Vagina (tissue), 2 donors: ENCODE measurements at regions not wholly inside any gene's neighbourhood (a gene's known extent, or its start where the extent isn't known, plus 50 kb on each side); places are given as distances from the start of the nearest gene placed in this dataset.

Experiments
- DNase-seq, 2 donors: peaks; one replicate each; pipeline ENCODE4 v3.0.0-alpha.2; 2017; ENCODE audit errors: extremely low spot score in 2 of 2
- H3K27ac ChIP-seq: fragments of 200-600 bp; sonication (generic); one replicate; pipeline ENCODE4 v1.5.1; 2019
- H3K27me3 ChIP-seq: fragments of 200-600 bp; sonication (generic); one replicate; pipeline ENCODE4 v1.5.1; 2019
- H3K36me3 ChIP-seq, 2 donors: fragments of 200-600 bp; sonication (generic); one replicate each; pipeline ENCODE4 v1.5.1; 2017 to 2019
- H3K4me1 ChIP-seq: fragments of 200-600 bp; sonication (generic); one replicate; pipeline ENCODE4 v1.5.1; 2019
- H3K4me3 ChIP-seq, 2 donors: fragments of 200-600 bp; sonication (generic); 1 replicate in 1 of 2; 2 replicates in 1 of 2; pipeline ENCODE4 v1.5.1; 2016 to 2019
- H3K9me3 ChIP-seq: fragments of 200-600 bp; sonication (generic); one replicate; pipeline ENCODE4 v1.5.1; 2019
- CTCF ChIP-seq, 3 experiments: fragments of 450-650 bp in 2 of 3; fragments of 200-600 bp in 1 of 3; sonication (generic) in 1 of 3; IDR thresholded peaks; one replicate each; pipeline ENCODE4 v1.5.1; 2017 to 2019; ENCODE audit warnings: antibody characterized with exemption in 3 of 3, mild to moderate bottlenecking in 2 of 3, moderate library complexity in 2 of 3
- POLR2A ChIP-seq, 2 donors: fragments of 450-650 bp; IDR thresholded peaks; one replicate each; pipeline ENCODE4 v1.6.1; 2017; ENCODE audit warnings: antibody characterized with exemption in 2 of 2, mild to moderate bottlenecking in 2 of 2, moderate library complexity in 2 of 2
- POLR2AphosphoS5 ChIP-seq, 2 donors: sonication (generic); formaldehyde crosslinking; IDR thresholded peaks; one replicate each; pipeline ENCODE4 v1.9.0; 2017; ENCODE audit warnings: antibody characterized with exemption in 2 of 2, mild to moderate bottlenecking in 2 of 2, low read depth in 1 of 2; ENCODE audit not compliant: insufficient read depth in 1 of 2
- intact Hi-C: fragments of 100-400 bp; cut with DNase I; formaldehyde crosslinking; loops from one replicate; pipeline ENCODE4 v1.15.1; 2023

GRCh38 chr16:9419161-9419560 lies 327.7 kb downstream of the HAPSTR1 start:
- no peak for TF ChIP-seq POLR2AphosphoS5 (IDR thresholded peaks at IDR 0.05; ENCODE audit: insufficient read depth in 1 of 2, low read depth in 1 of 2)
- TF ChIP-seq POLR2A (IDR thresholded peaks at IDR 0.05) = no peak
- no peak for TF ChIP-seq CTCF (IDR thresholded peaks at IDR 0.05)
- DNase-seq = no peak
- Histone ChIP-seq H3K27me3 (no peaks in the 10 kb centered on the region), H3K4me1 (no peaks in the 10 kb centered on the region), H3K36me3 (no peaks in the 10 kb centered on the region), H3K27ac (no peak overlapping the region), H3K4me3 (no peak overlapping the region), H3K9me3 (no peaks in the 10 kb centered on the region)
- intact Hi-C loops = no loop called here

- Histone ChIP-seq H3K4me3 (no peak overlapping the region), H3K9me3 (no peaks in the 10 kb centered on the region), H3K27ac (no peak overlapping the region), H3K4me1 (no peaks in the 10 kb centered on the region), H3K36me3 (no peaks in the 10 kb centered on the region), H3K27me3 (no peaks in the 10 kb centered on the region)
- intact Hi-C loops = no loop called here
- DNase-seq = peak in 1 of 2 donors; percentile 16
- TF ChIP-seq CTCF (IDR thresholded peaks at IDR 0.05) (no peak), POLR2AphosphoS5 (IDR thresholded peaks at IDR 0.05; ENCODE audit: insufficient read depth in 1 of 2, low read depth in 1 of 2) (no peak), POLR2A (IDR thresholded peaks at IDR 0.05) (no peak)
These were observed 331.5 kb downstream of the HAPSTR1 start for GRCh38 chr16:9422762-9423513.

- TF ChIP-seq POLR2A (IDR thresholded peaks at IDR 0.05) (no peak), CTCF (IDR thresholded peaks at IDR 0.05) (no peak), POLR2AphosphoS5 (IDR thresholded peaks at IDR 0.05; ENCODE audit: insufficient read depth in 1 of 2, low read depth in 1 of 2) (no peak)
- H3K27ac ChIP-seq = no peak overlapping the region
- intact Hi-C loops = no loop called here
- no peak overlapping the region for H3K4me3 ChIP-seq
- DNase-seq = peak in 1 of 2 donors; percentile 28
- no peaks in the 10 kb centered on the region for H3K36me3 ChIP-seq
- no peaks in the 10 kb centered on the region for H3K9me3 ChIP-seq
- H3K4me1 ChIP-seq = no peaks in the 10 kb centered on the region
- H3K27me3 ChIP-seq = no peaks in the 10 kb centered on the region
These were observed 333.8 kb downstream of the HAPSTR1 start for GRCh38 chr16:9425236-9425635.

GRCh38 chr16:9428355-9429005 lies 337.0 kb downstream of the HAPSTR1 start:
- Histone ChIP-seq H3K9me3 (no peaks in the 10 kb centered on the region), H3K27ac (no peak overlapping the region), H3K36me3 (no peaks in the 10 kb centered on the region), H3K4me1 (no peaks in the 10 kb centered on the region), H3K27me3 (no peaks in the 10 kb centered on the region), H3K4me3 (no peak overlapping the region)
- DNase-seq = no peak
- intact Hi-C loops = no loop called here
- TF ChIP-seq POLR2AphosphoS5 (IDR thresholded peaks at IDR 0.05; ENCODE audit: insufficient read depth in 1 of 2, low read depth in 1 of 2) = no peak
- TF ChIP-seq CTCF (IDR thresholded peaks at IDR 0.05) = no peak
- TF ChIP-seq POLR2A (IDR thresholded peaks at IDR 0.05) = no peak
